Stimulated activated CD4-positive, alpha-beta T cell treated with anti-CD3 and anti-CD28 coated beads, Interleukin-12 subunit alpha, Interleukin-12 subunit beta, amount 100 ng/mL, for 24 hours (primary cell): ENCODE measurements at regions not wholly inside any gene's neighbourhood (a gene's known extent, or its start where the extent isn't known, plus 50 kb on each side); places are given as distances from the start of the nearest gene placed in this dataset.

ENCODE experiments used
- DNase-seq, 2 experiments: peaks; one replicate each; pipeline ENCODE4 v3.0.0-alpha.2; 2020; ENCODE audit warnings: low read depth in 2 of 2

- no peak for DNase-seq
Measured at GRCh38 chr14:44297437-44297836, 209.6 kb downstream of the FSCB start.

- DNase-seq: no peak
Measured at GRCh38 chr14:44291366-44291915, 215.6 kb downstream of the FSCB start.

- DNase-seq: no peak
Measured at GRCh38 chr14:44287858-44288257, 219.2 kb downstream of the FSCB start.

- DNase-seq: no peak
Measured at GRCh38 chr14:44286201-44286600, 220.9 kb downstream of the FSCB start.

- no peak for DNase-seq
Measured at GRCh38 chr14:44283836-44284235, 223.2 kb downstream of the FSCB start.

- no peak for DNase-seq
Measured at GRCh38 chr14:44279357-44279756, 227.7 kb downstream of the FSCB start.

- DNase-seq: no peak
Measured at GRCh38 chr14:44271637-44272036, 235.4 kb downstream of the FSCB start.

- no peak for DNase-seq
Measured at GRCh38 chr14:44271006-44271405, 236.1 kb downstream of the FSCB start.

GRCh38 chr14:44265246-44265645 lies 241.8 kb downstream of the FSCB start:
- no peak for DNase-seq

GRCh38 chr14:44215660-44216059 lies 291.4 kb downstream of the FSCB start:
- DNase-seq: no peak

- no peak for DNase-seq
Measured at GRCh38 chr14:44211718-44212117, 295.4 kb downstream of the FSCB start.

GRCh38 chr14:44204061-44204835 lies 302.8 kb downstream of the FSCB start:
- DNase-seq: no peak

- no peak for DNase-seq
Measured at GRCh38 chr14:44180975-44181374, 326.1 kb downstream of the FSCB start.

GRCh38 chr14:44170556-44170955 lies 336.5 kb downstream of the FSCB start:
- no peak for DNase-seq

- DNase-seq: no peak
Measured at GRCh38 chr14:44170101-44170500, 337.0 kb downstream of the FSCB start.

GRCh38 chr14:44168566-44168965 lies 338.5 kb downstream of the FSCB start:
- DNase-seq: no peak

GRCh38 chr14:44166611-44167010 lies 340.5 kb downstream of the FSCB start:
- DNase-seq: no peak

- no peak for DNase-seq
Measured at GRCh38 chr14:44165936-44166335, 341.1 kb downstream of the FSCB start.

- DNase-seq: no peak
Measured at GRCh38 chr14:44165286-44165685, 341.8 kb downstream of the FSCB start.

GRCh38 chr14:44163946-44164345 lies 343.1 kb downstream of the FSCB start:
- no peak for DNase-seq

- no peak for DNase-seq
Measured at GRCh38 chr14:44162197-44162596, 344.9 kb downstream of the FSCB start.

GRCh38 chr14:44154874-44155273 lies 352.2 kb downstream of the FSCB start:
- DNase-seq: no peak

- no peak for DNase-seq
Measured at GRCh38 chr14:44154446-44154845, 352.6 kb downstream of the FSCB start.
